A549 (cell line): ENCODE measurements at regions not wholly inside any gene's neighbourhood (a gene's known extent, or its start where the extent isn't known, plus 50 kb on each side); places are given as distances from the start of the nearest gene placed in this dataset.
A peak's percentile ranks its signal among the peaks of the same experiment; 100 is the strongest.

ENCODE experiments used
- ATAC-seq, 2 experiments: fragments of 200-7000 bp in 1 of 2; fragments of >200 bp in 1 of 2; cut with Nextera tagmentation in 1 of 2; cut with Tn5 transposase in 1 of 2; 3 replicates each; pipeline versions ENCODE4 v1.8.0 to v1.9.1; 2018 to 2020; ENCODE audit warnings: mild to moderate bottlenecking in 1 of 2, moderate library complexity in 1 of 2
- CTCF ChIA-PET: fragments of 300-600 bp; sonication (Branson Sonifier 250); formaldehyde crosslinking; extraction: SDS; loops from one replicate; lab custom pipeline; 2021; ENCODE audit warnings: antibody characterized with exemption, inconsistent platforms; lab: Yijun Ruan, JAX
- POLR2A ChIA-PET: fragments of 350-600 bp; formaldehyde crosslinking; extraction: SDS; loops from one replicate; lab custom pipeline; 2021; ENCODE audit warnings: antibody characterized with exemption, inconsistent platforms; lab: Yijun Ruan, JAX
- DNase-seq, 2 experiments: peaks; one replicate each; pipeline versions ENCODE4 v3.0.0 to v3.0.0-alpha.2; 2011 to 2016; ENCODE audit warnings: low read depth in 1 of 2, low spot score in 1 of 2
- FAIRE-seq: peaks from 2 replicates; lab custom pipeline; 2011; peaks lifted over from hg19 to GRCh38; lab: Jason Lieb, UNC
- H3K27ac ChIP-seq, 2 experiments: fragments of >200 bp; sonication (Bioruptor Twin); formaldehyde crosslinking; 3 replicates each; pipeline ENCODE4 v1.5.1; 2016 to 2017
- H3K4me1 ChIP-seq: fragments of >200 bp; sonication (Bioruptor Twin); formaldehyde crosslinking; 3 replicates; pipeline ENCODE4 v1.6.1; 2016
- H3K4me2 ChIP-seq: fragments of >200 bp; sonication (Bioruptor Twin); formaldehyde crosslinking; 3 replicates; pipeline ENCODE4 v1.6.1; 2016
- H3K4me3 ChIP-seq: fragments of >200 bp; sonication (Bioruptor Twin); formaldehyde crosslinking; 3 replicates; pipeline ENCODE4 v1.5.1; 2016
- H3K9me3 ChIP-seq: fragments of >200 bp; sonication (Bioruptor Twin); formaldehyde crosslinking; 3 replicates; pipeline ENCODE4 v1.6.1; 2016
- BCL3 ChIP-seq: fragments of >200 bp; sonication (Bioruptor Twin); formaldehyde crosslinking; IDR thresholded peaks from 3 replicates; pipeline ENCODE4 v1.6.1; 2016
- BHLHE40 ChIP-seq: IDR thresholded peaks from 2 replicates; pipeline ENCODE4 v1.6.1; 2012; ENCODE audit warnings: low read depth, low read length, inconsistent platforms
- CBX8 ChIP-seq: fragments of 200-600 bp; sonication (generic); IDR thresholded peaks from 2 replicates; pipeline ENCODE4 v1.6.1; 2016
- EHMT2 ChIP-seq: fragments of 200-600 bp; sonication (generic); IDR thresholded peaks from 2 replicates; pipeline ENCODE4 v1.6.1; 2016; ENCODE audit warnings: antibody characterized with exemption, low read depth, mild to moderate bottlenecking, moderate library complexity
- ELK1 ChIP-seq: fragments of 150-350 bp; IDR thresholded peaks from 2 replicates; pipeline ENCODE4 v1.6.1; 2014; ENCODE audit warnings: low read depth, mild to moderate bottlenecking, low read length
- ESRRA ChIP-seq: fragments of 150-350 bp; IDR thresholded peaks from 2 replicates; pipeline ENCODE4 v1.6.1; 2014; ENCODE audit warnings: mild to moderate bottlenecking, low read length, borderline replicate concordance
- FOSL2 ChIP-seq, 2 experiments: fragments of 450-650 bp in 1 of 2; fragments of >200 bp in 1 of 2; sonication (Bioruptor Twin) in 1 of 2; formaldehyde crosslinking; IDR thresholded peaks; 2 replicates each; pipeline versions ENCODE4 v1.5.0 to v1.6.1; 2016 to 2020; ENCODE audit warnings: mild to moderate bottlenecking in 1 of 2, moderate library complexity in 1 of 2
- HDAC2 ChIP-seq: fragments of 200-600 bp; sonication (generic); IDR thresholded peaks from 2 replicates; pipeline ENCODE4 v1.6.1; 2016
- HMGXB4 ChIP-seq: fragments of 250-450 bp; sonication (Bioruptor Pico); IDR thresholded peaks from 2 replicates; pipeline ENCODE4 v1.5.0; 2021; ENCODE audit warnings: mild to moderate bottlenecking, moderate library complexity, borderline replicate concordance
- HOXA7 ChIP-seq: fragments of 250-450 bp; sonication (Bioruptor Pico); IDR thresholded peaks from 2 replicates; pipeline ENCODE4 v1.5.0; 2020; ENCODE audit warnings: mild to moderate bottlenecking, moderate library complexity
- KDM1A ChIP-seq: fragments of 200-600 bp; sonication (generic); IDR thresholded peaks from 2 replicates; pipeline ENCODE4 v1.6.1; 2016; ENCODE audit warnings: low read depth, mild to moderate bottlenecking
- MAFK ChIP-seq: fragments of 450-650 bp; IDR thresholded peaks from 2 replicates; pipeline ENCODE4 v1.6.1; 2014; ENCODE audit not compliant: partially characterized antibody
- MYC ChIP-seq: IDR thresholded peaks from 2 replicates; pipeline ENCODE4 v1.6.1; 2012; ENCODE audit warnings: mild to moderate bottlenecking, inconsistent platforms, low read length, improper control_type of control experiment, borderline replicate concordance
- NPAS2 ChIP-seq: fragments of 250-450 bp; sonication (Bioruptor Pico); IDR thresholded peaks from 2 replicates; pipeline ENCODE4 v1.8.0; 2022; ENCODE audit warnings: mild to moderate bottlenecking, moderate library complexity, borderline replicate concordance
- PHF8 ChIP-seq: fragments of 200-600 bp; sonication (generic); IDR thresholded peaks from 2 replicates; pipeline ENCODE4 v1.6.1; 2016; ENCODE audit warnings: low read depth, mild to moderate bottlenecking, antibody characterized with exemption, moderate library complexity, borderline replicate concordance
- RAD21 ChIP-seq, 2 experiments: fragments of >200 bp in 1 of 2; sonication (Bioruptor Twin) in 1 of 2; formaldehyde crosslinking in 1 of 2; IDR thresholded peaks in 1 of 2; conservative IDR thresholded peaks in 1 of 2; 2 replicates in 1 of 2; 3 replicates in 1 of 2; pipeline ENCODE4 v1.6.1; 2012 to 2018; ENCODE audit warnings: inconsistent platforms in 1 of 2
- RFX5 ChIP-seq: fragments of 450-650 bp; IDR thresholded peaks from 2 replicates; pipeline ENCODE4 v1.7.1; 2014; ENCODE audit warnings: antibody characterized with exemption, mild to moderate bottlenecking, moderate library complexity
- SMC3 ChIP-seq: fragments of >200 bp; sonication (Bioruptor Twin); formaldehyde crosslinking; IDR thresholded peaks from 3 replicates; pipeline ENCODE4 v1.6.1; 2018; ENCODE audit warnings: inconsistent platforms
- TFCP2L1 ChIP-seq: fragments of 250-450 bp; sonication (Bioruptor Pico); IDR thresholded peaks from 2 replicates; pipeline ENCODE4 v1.5.0; 2021; ENCODE audit warnings: mild to moderate bottlenecking
- ZFP36 ChIP-seq: fragments of 450-650 bp; IDR thresholded peaks from 2 replicates; pipeline ENCODE4 v1.6.1; 2014; ENCODE audit warnings: borderline replicate concordance; ENCODE audit not compliant: partially characterized antibody
- ZSCAN20 ChIP-seq: fragments of 250-450 bp; sonication (Bioruptor Pico); IDR thresholded peaks from 2 replicates; pipeline ENCODE4 v1.8.0; 2022; ENCODE audit warnings: mild to moderate bottlenecking, moderate library complexity
- WGBS: methylation state at CpG from one replicate; pipeline ENCODE4 v1.1.6; 2017; ENCODE audit errors: missing lambda C conversion rate; 5-methylcytosine and 5-hydroxymethylcytosine counted together

- FAIRE-seq (no peak), ATAC-seq (no peak), DNase-seq (no peak)
- H3K4me3 ChIP-seq: no peak overlapping the region
- no peaks in the 10 kb centered on the region for H3K9me3 ChIP-seq
- 39% methylated on average over 8 of the region's 8 CpGs for WGBS
- POLR2A ChIA-PET: no interaction called here
- TF ChIP-seq NPAS2 (CRISPR knock-in tag) (no peak), ZFP36 (no peak), CBX8 (no peak), HDAC2 (no peak), BHLHE40 (no peak), ESRRA (no peak), TFCP2L1 (CRISPR knock-in tag) (no peak), BCL3 (no peak), PHF8 (no peak), ELK1 (no peak), HMGXB4 (no peak), HOXA7 (no peak), FOSL2 (IDR thresholded peaks at IDR 0.05) (no peak), FOSL2 (CRISPR knock-in tag; IDR thresholded peaks at IDR 0.05) (no peak), MYC (no peak), MAFK (no peak), EHMT2 (no peak), RFX5 (no peak), ZSCAN20 (no peak), SMC3 (no peak), KDM1A (no peak)
- no peaks in the 10 kb centered on the region for H3K4me1 ChIP-seq
- H3K27ac ChIP-seq: no peak overlapping the region
- CTCF ChIA-PET: no interaction called here
- H3K4me2 ChIP-seq: no peak overlapping the region
Observed at GRCh38 chr6:150740453-150740852, 125.0 kb upstream of the MTHFD1L start.

GRCh38 chr6:150741633-150742200 is 123.8 kb upstream of the MTHFD1L start:
- ChIA-PET CTCF (interaction anchor here (0.6 to 1.1 kb wide), 2 partner anchors 8 to 147 kb away, joined by 3 read pairs; no protein-coding TSS in a partner anchor), POLR2A (no interaction called here)
- Histone ChIP-seq H3K4me3 (no peak overlapping the region), H3K27ac (no peak overlapping the region), H3K9me3 (no peaks in the 10 kb centered on the region), H3K4me1 (no peaks in the 10 kb centered on the region), H3K4me2 (no peak overlapping the region)
- 21% methylated on average over 6 of the region's 6 CpGs for WGBS
- ATAC-seq (0 out of 6 replicates have a peak, but pooled peaks of 1 of the 2 experiments have one; percentile 30), FAIRE-seq (no peak), DNase-seq (peak in 1 of 2 experiments; percentile 5)
- peak in 1 of 2 experiments; percentile 29; a peak in 1 of 5 replicates for TF ChIP-seq RAD21 (conservative IDR thresholded peaks at IDR 0.05 in 1 of 2, IDR thresholded peaks at IDR 0.05 in 1 of 2)
- 0 out of 3 replicates have a peak, but pooled peaks have one; percentile 23 for TF ChIP-seq SMC3
- no peak for TF ChIP-seq PHF8
